Bone marrow (tissue), 2 donors: ENCODE measurements at regions not wholly inside any gene's neighbourhood (a gene's known extent, or its start where the extent isn't known, plus 50 kb on each side); places are given as distances from the start of the nearest gene placed in this dataset.
"Not testable (repeated sequence)": the region's sequence is repeated elsewhere in the genome, so short reads cannot be mapped to it uniquely, and the experiment has no call there.

Experiments
- DNase-seq, 2 donors: peaks; one replicate each; lab custom pipeline; 2025; lab: John Stamatoyannopoulos, UW

GRCh38 chr15:92753591-92753990, 98.0 kb upstream of the FAM174B start:
- no peak for DNase-seq

- no peak for DNase-seq
Measured at GRCh38 chr15:92763459-92763858, 107.9 kb upstream of the FAM174B start.

- DNase-seq, result not testable (repeated sequence)
Measured at GRCh38 chr15:92768131-92768530, 112.6 kb upstream of the FAM174B start.

GRCh38 chr15:92770641-92771040, 115.1 kb upstream of the FAM174B start:
- no peak for DNase-seq

GRCh38 chr15:92772061-92772460, 116.5 kb upstream of the FAM174B start:
- DNase-seq, result no peak

GRCh38 chr15:92772626-92773244, 117.2 kb upstream of the FAM174B start:
- DNase-seq, result no peak

- DNase-seq, result no peak
Measured at GRCh38 chr15:92773340-92773739, 117.8 kb upstream of the FAM174B start.

GRCh38 chr15:92779874-92780273, 120.2 kb upstream of the CHD2 start:
- no peak for DNase-seq

GRCh38 chr15:92780843-92781242, 119.3 kb upstream of the CHD2 start:
- no peak for DNase-seq

GRCh38 chr15:92781925-92782453, 118.1 kb upstream of the CHD2 start:
- no peak for DNase-seq

GRCh38 chr15:92787116-92787515, 113.0 kb upstream of the CHD2 start:
- DNase-seq, result no peak

GRCh38 chr15:92788196-92788595, 111.9 kb upstream of the CHD2 start:
- DNase-seq, result no peak

- not testable (repeated sequence) for DNase-seq
Measured at GRCh38 chr15:92788793-92789192, 111.3 kb upstream of the CHD2 start.

- DNase-seq, result no peak
Measured at GRCh38 chr15:92796161-92796611, 103.9 kb upstream of the CHD2 start.

- peak in 1 of 2 donors; percentile 74 for DNase-seq
Measured at GRCh38 chr15:92797168-92798052, 102.7 kb upstream of the CHD2 start.

- no peak for DNase-seq
Measured at GRCh38 chr15:92800013-92800412, 100.1 kb upstream of the CHD2 start.

- not testable (repeated sequence) for DNase-seq
Measured at GRCh38 chr15:92800416-92801055, 99.6 kb upstream of the CHD2 start.

GRCh38 chr15:92801056-92801773, 98.9 kb upstream of the CHD2 start:
- not testable (repeated sequence) for DNase-seq

- DNase-seq, result peak; percentile 13
Measured at GRCh38 chr15:92801774-92802464, 98.2 kb upstream of the CHD2 start.

- no peak for DNase-seq
Measured at GRCh38 chr15:92803536-92803851, 96.6 kb upstream of the CHD2 start.

- peak; percentile 66 to 99 for DNase-seq
Measured at GRCh38 chr15:92803852-92804609, 96.1 kb upstream of the CHD2 start.
